Loucy (cell line): ENCODE measurements at regions not wholly inside any gene's neighbourhood (a gene's known extent, or its start where the extent isn't known, plus 50 kb on each side); places are given as distances from the start of the nearest gene placed in this dataset.

ENCODE experiments used
- H2AFZ ChIP-seq: fragments of 200-600 bp; sonication (generic); 2 replicates; pipeline ENCODE4 v1.6.0; 2016; ENCODE audit warnings: antibody characterized with exemption, mild to moderate bottlenecking, low read length, moderate library complexity
- H3F3A ChIP-seq: fragments of 200-600 bp; 2 replicates; pipeline ENCODE4 v1.6.0; 2016; ENCODE audit warnings: antibody characterized with exemption, low read depth, mild to moderate bottlenecking
- H3K27me3 ChIP-seq: fragments of 200-600 bp; sonication (generic); 2 replicates; pipeline ENCODE4 v1.6.1; 2014; ENCODE audit warnings: low read length, mild to moderate bottlenecking; ENCODE audit not compliant: insufficient read depth, poor library complexity, severe bottlenecking
- H3K36me3 ChIP-seq: fragments of 200-600 bp; sonication (generic); 2 replicates; pipeline ENCODE4 v1.6.1; 2016; ENCODE audit warnings: low read length; ENCODE audit not compliant: insufficient read depth
- H3K4me1 ChIP-seq: fragments of 200-600 bp; sonication (generic); 2 replicates; pipeline ENCODE4 v1.5.1; 2014; ENCODE audit warnings: low read length, mild to moderate bottlenecking; ENCODE audit not compliant: insufficient read depth, poor library complexity, severe bottlenecking
- H3K4me2 ChIP-seq: fragments of 200-600 bp; sonication (generic); 2 replicates; pipeline ENCODE4 v1.6.0; 2014; ENCODE audit warnings: antibody characterized with exemption, low read length, low read depth, mild to moderate bottlenecking; ENCODE audit not compliant: poor library complexity, severe bottlenecking
- H3K4me3 ChIP-seq: fragments of 200-600 bp; sonication (generic); 2 replicates; pipeline ENCODE4 v1.5.1; 2014; ENCODE audit warnings: low read length, mild to moderate bottlenecking, mixed read lengths; ENCODE audit not compliant: poor library complexity, severe bottlenecking
- H3K79me2 ChIP-seq: fragments of 200-600 bp; sonication (generic); 2 replicates; pipeline ENCODE4 v1.6.1; 2014; ENCODE audit warnings: low read length; ENCODE audit not compliant: insufficient read depth
- H3K9ac ChIP-seq: fragments of 200-600 bp; sonication (generic); 2 replicates; pipeline ENCODE4 v1.6.0; 2014; ENCODE audit warnings: mild to moderate bottlenecking, low read depth, low read length, moderate library complexity; ENCODE audit not compliant: poor library complexity, severe bottlenecking
- H3K9me2 ChIP-seq: fragments of 200-600 bp; sonication (generic); replicated peaks from 2 replicates; pipeline ENCODE4 v1.6.1; 2016; ENCODE audit warnings: low read depth, low read length, mixed read lengths
- H3K9me3 ChIP-seq: fragments of 200-600 bp; sonication (generic); 2 replicates; pipeline ENCODE4 v1.6.1; 2014; ENCODE audit warnings: mild to moderate bottlenecking, antibody characterized with exemption, low read length, low read depth; ENCODE audit not compliant: insufficient read depth
- H4K20me1 ChIP-seq: fragments of 200-600 bp; sonication (generic); 2 replicates; pipeline ENCODE4 v1.6.0; 2014; ENCODE audit warnings: antibody characterized with exemption, low read length, mild to moderate bottlenecking; ENCODE audit not compliant: insufficient read depth, poor library complexity, severe bottlenecking
- CTCF ChIP-seq: fragments of 200-600 bp; sonication (generic); conservative IDR thresholded peaks from 2 replicates; pipeline ENCODE4 v1.5.1; 2014; ENCODE audit warnings: mild to moderate bottlenecking, antibody characterized with exemption, low read length
- EZH2phosphoT487 ChIP-seq: fragments of 200-600 bp; IDR thresholded peaks from 2 replicates; pipeline ENCODE4 v1.6.1; 2018; ENCODE audit warnings: antibody characterized with exemption, mild to moderate bottlenecking, moderate library complexity, borderline replicate concordance

GRCh38 chr12:47411966-47412365, 293.9 kb downstream of the RPAP3 start:
- Histone ChIP-seq H4K20me1 (no peaks in the 10 kb centered on the region), H3K4me3 (no peak overlapping the region), H2AFZ (no peak overlapping the region), H3F3A (no peaks in the 10 kb centered on the region), H3K9me2 (no peaks in the 10 kb centered on the region), H3K4me2 (no peak overlapping the region), H3K27me3 (no peaks in the 10 kb centered on the region), H3K4me1 (peaks cover 2% of the 10 kb centered on the region), H3K9me3 (no peaks in the 10 kb centered on the region), H3K79me2 (no peaks in the 10 kb centered on the region), H3K9ac (no peak overlapping the region), H3K36me3 (no peaks in the 10 kb centered on the region)
- no peak for TF ChIP-seq CTCF
- no peak for TF ChIP-seq EZH2phosphoT487

GRCh38 chr12:47410862-47411261, 295.0 kb downstream of the RPAP3 start:
- no peaks in the 10 kb centered on the region for H3K27me3 ChIP-seq
- peaks cover 2% of the 10 kb centered on the region for H3K4me1 ChIP-seq
- no peak overlapping the region for H2AFZ ChIP-seq
- H3F3A ChIP-seq: no peaks in the 10 kb centered on the region
- no peaks in the 10 kb centered on the region for H3K9me3 ChIP-seq
- H3K36me3 ChIP-seq: no peaks in the 10 kb centered on the region
- TF ChIP-seq CTCF: no peak
- H3K4me2 ChIP-seq: no peak overlapping the region
- H3K9me2 ChIP-seq: no peaks in the 10 kb centered on the region
- H3K9ac ChIP-seq: no peak overlapping the region
- no peaks in the 10 kb centered on the region for H4K20me1 ChIP-seq
- no peak overlapping the region for H3K4me3 ChIP-seq
- no peaks in the 10 kb centered on the region for H3K79me2 ChIP-seq

- H3K79me2 ChIP-seq: no peaks in the 10 kb centered on the region
- H3K36me3 ChIP-seq: no peaks in the 10 kb centered on the region
- no peak overlapping the region for H3K4me3 ChIP-seq
- no peaks in the 10 kb centered on the region for H3K9me2 ChIP-seq
- peaks cover 2% of the 10 kb centered on the region for H3K4me1 ChIP-seq
- H4K20me1 ChIP-seq: no peaks in the 10 kb centered on the region
- H3K27me3 ChIP-seq: no peaks in the 10 kb centered on the region
- H2AFZ ChIP-seq: no peak overlapping the region
- no peak overlapping the region for H3K9ac ChIP-seq
- no peak for TF ChIP-seq CTCF
- no peak for TF ChIP-seq EZH2phosphoT487
- no peaks in the 10 kb centered on the region for H3F3A ChIP-seq
- no peaks in the 10 kb centered on the region for H3K9me3 ChIP-seq
- H3K4me2 ChIP-seq: no peak overlapping the region
These were observed 295.4 kb downstream of the RPAP3 start for GRCh38 chr12:47410383-47410782.
